Naive thymus-derived CD4-positive, alpha-beta T cell (primary cell): ENCODE measurements at regions not wholly inside any gene's neighbourhood (a gene's known extent, or its start where the extent isn't known, plus 50 kb on each side); places are given as distances from the start of the nearest gene placed in this dataset.

Experiments
- ATAC-seq: fragments of 150-1000 bp; cut with Tn5 transposase; 2 replicates; pipeline ENCODE4 v1.10.0; 2021; ENCODE audit warnings: mild to moderate bottlenecking, moderate library complexity
- CTCF ChIA-PET: fragments of 350-600 bp; sonication (Branson Sonifier 250); formaldehyde crosslinking; loops from one replicate; lab custom pipeline; 2021; ENCODE audit warnings: antibody characterized with exemption; lab: Charles Lee
- POLR2A ChIA-PET: fragments of 350-600 bp; sonication (Branson Sonifier 250); formaldehyde crosslinking; loops from one replicate; lab custom pipeline; 2021; ENCODE audit warnings: antibody characterized with exemption, inconsistent platforms; lab: Charles Lee
- DNase-seq, 9 donors: peaks; one replicate each; pipeline versions ENCODE4 v3.0.0 to v3.0.0-alpha.2; 2020 to 2022; ENCODE audit warnings: mixed read lengths in 1 of 9
- H3K27ac ChIP-seq: one replicate; pipeline ENCODE4 v1.7.0; 2013; ENCODE audit warnings: mild to moderate bottlenecking, low read depth, low read length, moderate library complexity
- H3K27me3 ChIP-seq, 2 donors: one replicate each; pipeline ENCODE4 v1.7.0; 2013; ENCODE audit warnings: low read length in 2 of 2, mild to moderate bottlenecking in 2 of 2, moderate library complexity in 2 of 2; ENCODE audit not compliant: control insufficient read depth in 2 of 2, insufficient read depth in 2 of 2
- H3K36me3 ChIP-seq, 3 experiments: 1 replicate in 2 of 3; 2 replicates in 1 of 3; pipeline ENCODE4 v1.7.0; 2013; ENCODE audit warnings: low read length in 3 of 3, mild to moderate bottlenecking in 3 of 3, moderate library complexity in 1 of 3; ENCODE audit not compliant: insufficient read depth in 3 of 3, control insufficient read depth in 2 of 3
- H3K4me1 ChIP-seq, 2 donors: one replicate each; pipeline ENCODE4 v1.7.0; 2013; ENCODE audit warnings: low read length in 2 of 2, mild to moderate bottlenecking in 2 of 2, moderate library complexity in 1 of 2; ENCODE audit not compliant: control insufficient read depth in 2 of 2, insufficient read depth in 2 of 2
- H3K4me3 ChIP-seq: 2 replicates; pipeline ENCODE4 v1.7.0; 2013; ENCODE audit warnings: mild to moderate bottlenecking, low read length
- H3K9me3 ChIP-seq, 3 experiments: 1 replicate in 2 of 3; 2 replicates in 1 of 3; pipeline ENCODE4 v1.7.0; 2013; ENCODE audit warnings: low read length in 3 of 3; ENCODE audit not compliant: control insufficient read depth in 2 of 3
- H3K27ac Mint-ChIP-seq, 9 donors: one replicate each; pipeline ENCODE4 v1.8.0; 2020 to 2022; ENCODE audit warnings: mixed read lengths in 9 of 9, mild to moderate bottlenecking in 8 of 9, moderate library complexity in 5 of 9, inconsistent platforms in 2 of 9
- H3K27me3 Mint-ChIP-seq, 5 donors: one replicate each; pipeline ENCODE4 v1.8.0; 2021 to 2022; ENCODE audit warnings: mixed read lengths in 5 of 5, mild to moderate bottlenecking in 1 of 5
- H3K36me3 Mint-ChIP-seq, 5 donors: one replicate each; pipeline ENCODE4 v1.8.0; 2020 to 2022; ENCODE audit warnings: mixed read lengths in 5 of 5, mild to moderate bottlenecking in 3 of 5, inconsistent platforms in 1 of 5
- H3K4me1 Mint-ChIP-seq, 7 donors: one replicate each; pipeline ENCODE4 v1.8.0; 2020 to 2022; ENCODE audit warnings: mixed read lengths in 7 of 7, mild to moderate bottlenecking in 3 of 7, inconsistent platforms in 1 of 7
- H3K4me3 Mint-ChIP-seq, 10 donors: one replicate each; pipeline ENCODE4 v1.8.0; 2020 to 2022; ENCODE audit warnings: mild to moderate bottlenecking in 10 of 10, mixed read lengths in 10 of 10, moderate library complexity in 6 of 10, inconsistent platforms in 2 of 10
- H3K9me3 Mint-ChIP-seq, 11 donors: one replicate each; pipeline ENCODE4 v1.8.0; 2020 to 2022; ENCODE audit warnings: mixed read lengths in 11 of 11, mild to moderate bottlenecking in 4 of 11, inconsistent platforms in 1 of 11, moderate library complexity in 1 of 11
- intact Hi-C, 2 donors: fragments of 100-400 bp; cut with micrococcal nuclease; formaldehyde crosslinking; loops; one replicate each; pipeline ENCODE4 v1.15.1; 2023

DNA sequence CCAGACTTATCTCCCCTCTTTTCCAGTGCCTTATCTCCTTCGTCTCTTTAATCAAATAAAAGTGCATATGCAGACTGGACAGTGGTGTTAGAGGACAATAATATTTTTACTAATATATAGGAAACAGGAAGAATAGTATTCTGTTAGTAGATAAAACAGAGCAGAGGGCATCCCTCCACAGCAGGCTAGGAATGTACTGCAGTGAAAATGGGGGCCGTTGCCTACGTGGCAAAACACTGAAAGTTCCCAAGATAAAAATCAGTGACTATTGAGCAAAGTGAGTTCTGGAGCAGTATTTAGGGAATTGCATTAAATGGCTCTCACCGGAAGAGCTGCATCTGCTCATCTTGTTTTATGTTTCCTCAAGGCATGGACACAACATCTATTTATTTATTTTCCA, 435.0 kb downstream of the CNTN6 start:
- Mint-ChIP-seq H3K9me3 (peaks cover 0 to 15% (median 4%) of the 10 kb centered on the region in 11 donors), H3K4me3 (no peak overlapping the region), H3K36me3 (no peaks in the 10 kb centered on the region), H3K4me1 (no peaks in the 10 kb centered on the region), H3K27me3 (no peaks in the 10 kb centered on the region), H3K27ac (no peak overlapping the region)
- no peak for DNase-seq
- H3K27ac ChIP-seq = no peak overlapping the region
- no peaks in the 10 kb centered on the region for H3K9me3 ChIP-seq
- POLR2A ChIA-PET = no interaction called here
- intact Hi-C loops = no loop called here
- CTCF ChIA-PET = no interaction called here
- ATAC-seq = no peak
- no peaks in the 10 kb centered on the region for H3K4me1 ChIP-seq
- H3K36me3 ChIP-seq = no peaks in the 10 kb centered on the region
- H3K4me3 ChIP-seq = no peak overlapping the region
- H3K27me3 ChIP-seq = no peaks in the 10 kb centered on the region

DNA sequence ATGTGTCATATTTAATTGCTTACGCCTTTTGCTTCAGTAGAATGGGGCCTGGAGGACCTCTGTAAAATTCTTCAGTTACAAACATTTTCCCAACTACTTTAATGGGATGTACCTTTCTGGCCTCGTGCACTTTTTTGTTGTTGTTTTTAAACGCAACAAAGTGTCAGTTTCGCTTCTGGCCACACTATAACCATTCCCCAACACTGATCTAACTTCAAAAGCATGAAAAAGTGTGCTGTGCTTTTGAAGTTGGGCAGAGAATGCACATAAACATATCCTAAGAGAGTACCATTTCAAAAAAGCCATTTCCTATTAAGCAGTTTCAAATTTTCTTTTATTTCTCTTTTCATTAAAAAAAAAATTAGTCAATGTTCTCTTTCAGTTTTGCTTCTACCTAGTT, 435.8 kb downstream of the CNTN6 start:
- DNase-seq = no peak
- peaks cover 0 to 13% (median 3%) of the 10 kb centered on the region in 11 donors for H3K9me3 Mint-ChIP-seq
- ChIA-PET POLR2A (no interaction called here), CTCF (no interaction called here)
- no peaks in the 10 kb centered on the region for H3K4me1 Mint-ChIP-seq
- H3K4me3 ChIP-seq = no peak overlapping the region
- no peak for ATAC-seq
- H3K4me1 ChIP-seq = no peaks in the 10 kb centered on the region
- intact Hi-C loops = no loop called here
- H3K27ac Mint-ChIP-seq = no peak overlapping the region
- no peak overlapping the region for H3K4me3 Mint-ChIP-seq
- H3K36me3 Mint-ChIP-seq = no peaks in the 10 kb centered on the region
- H3K27me3 Mint-ChIP-seq = no peaks in the 10 kb centered on the region
- H3K36me3 ChIP-seq = no peaks in the 10 kb centered on the region
- H3K27ac ChIP-seq = no peak overlapping the region
- no peaks in the 10 kb centered on the region for H3K9me3 ChIP-seq
- no peaks in the 10 kb centered on the region for H3K27me3 ChIP-seq

DNA sequence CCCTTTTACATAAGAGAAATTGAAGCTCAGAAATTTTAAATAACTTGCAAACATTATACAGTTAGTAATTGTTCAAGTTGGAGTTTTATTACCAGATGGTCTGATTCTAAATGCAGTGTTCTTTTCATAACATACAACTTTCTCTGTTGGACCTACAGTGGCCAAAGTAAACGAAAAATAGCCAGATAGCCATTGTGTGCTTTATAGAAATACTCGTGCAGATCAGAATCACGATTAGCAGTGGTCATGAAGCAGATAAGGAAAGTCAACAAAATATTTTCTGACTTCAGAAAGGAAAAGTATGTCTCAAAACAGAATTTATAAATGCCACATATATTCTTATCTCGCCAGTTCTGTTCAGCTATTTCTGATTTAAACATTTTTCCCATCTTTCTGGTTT, 436.9 kb downstream of the CNTN6 start:
- ATAC-seq (no peak), DNase-seq (no peak)
- POLR2A ChIA-PET = no interaction called here
- Histone ChIP-seq H3K27me3 (no peaks in the 10 kb centered on the region), H3K27ac (no peak overlapping the region), H3K9me3 (no peaks in the 10 kb centered on the region), H3K36me3 (no peaks in the 10 kb centered on the region), H3K4me3 (no peak overlapping the region), H3K4me1 (no peaks in the 10 kb centered on the region)
- Mint-ChIP-seq H3K36me3 (no peaks in the 10 kb centered on the region), H3K4me3 (no peak overlapping the region), H3K9me3 (peaks cover 0 to 17% (median 5%) of the 10 kb centered on the region in 11 donors), H3K4me1 (no peaks in the 10 kb centered on the region), H3K27me3 (no peaks in the 10 kb centered on the region), H3K27ac (no peak overlapping the region)
- intact Hi-C loops = no loop called here
- CTCF ChIA-PET = no interaction called here

DNA sequence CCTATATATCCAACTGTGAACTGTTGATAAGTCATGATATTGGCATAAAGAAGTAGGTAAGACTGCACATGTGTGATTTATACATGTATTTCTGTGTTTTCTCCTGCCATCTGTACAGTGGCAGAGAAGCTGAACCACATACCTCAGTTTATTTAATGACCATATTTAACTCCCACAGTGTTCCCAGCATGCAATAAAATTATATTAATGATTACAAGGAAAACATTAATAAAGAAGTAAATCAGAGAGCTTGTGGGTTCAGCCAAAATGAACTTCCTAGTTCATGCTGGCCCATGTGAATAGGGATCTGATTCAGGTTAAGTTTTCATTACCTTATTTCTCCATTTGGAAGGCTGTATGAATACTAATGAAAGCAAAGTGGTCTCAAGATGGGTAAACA, 439.2 kb downstream of the CNTN6 start:
- Histone ChIP-seq H3K4me3 (no peak overlapping the region), H3K27me3 (no peaks in the 10 kb centered on the region), H3K27ac (no peak overlapping the region), H3K36me3 (no peaks in the 10 kb centered on the region), H3K9me3 (no peaks in the 10 kb centered on the region), H3K4me1 (no peaks in the 10 kb centered on the region)
- intact Hi-C loops = no loop called here
- Mint-ChIP-seq H3K4me1 (no peaks in the 10 kb centered on the region), H3K4me3 (no peak overlapping the region), H3K27ac (no peak overlapping the region), H3K36me3 (no peaks in the 10 kb centered on the region), H3K27me3 (no peaks in the 10 kb centered on the region), H3K9me3 (peaks cover 0 to 27% (median 10%) of the 10 kb centered on the region in 11 donors)
- ChIA-PET POLR2A (no interaction called here), CTCF (no interaction called here)
- DNase-seq = no peak
- no peak for ATAC-seq

DNA sequence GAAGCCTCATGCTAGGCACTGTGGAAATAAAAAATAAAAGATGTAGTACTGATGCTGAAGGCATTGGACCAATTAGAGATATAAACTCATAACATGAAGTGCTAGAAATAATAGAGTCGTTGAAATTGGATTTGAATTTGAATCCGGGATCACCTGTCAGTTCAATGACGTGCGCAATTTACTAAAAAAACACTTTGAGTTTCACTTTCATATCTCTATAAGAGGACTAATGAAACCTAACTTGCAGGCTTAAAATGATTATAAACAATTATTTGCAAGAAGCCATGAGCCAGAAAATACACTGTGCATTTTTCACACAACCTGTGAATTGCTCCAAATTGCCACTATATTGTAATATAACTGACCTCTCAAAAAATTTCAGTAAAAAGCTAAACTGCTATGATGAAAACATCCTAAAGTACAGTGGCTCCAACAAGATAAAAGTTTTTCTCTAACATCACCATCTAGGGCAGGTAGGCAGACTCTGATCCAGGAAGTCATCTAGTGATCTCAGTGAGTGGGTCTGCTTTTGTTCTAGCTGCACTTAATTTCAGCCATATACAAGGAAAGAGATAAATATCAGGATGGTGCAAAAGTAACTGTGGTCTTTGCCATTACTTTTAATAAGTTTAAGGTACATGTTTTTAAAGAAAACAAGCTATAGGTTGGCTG, 440.2 kb downstream of the CNTN6 start:
- H3K4me1 Mint-ChIP-seq = no peaks in the 10 kb centered on the region
- H3K27ac Mint-ChIP-seq = no peak overlapping the region

DNA sequence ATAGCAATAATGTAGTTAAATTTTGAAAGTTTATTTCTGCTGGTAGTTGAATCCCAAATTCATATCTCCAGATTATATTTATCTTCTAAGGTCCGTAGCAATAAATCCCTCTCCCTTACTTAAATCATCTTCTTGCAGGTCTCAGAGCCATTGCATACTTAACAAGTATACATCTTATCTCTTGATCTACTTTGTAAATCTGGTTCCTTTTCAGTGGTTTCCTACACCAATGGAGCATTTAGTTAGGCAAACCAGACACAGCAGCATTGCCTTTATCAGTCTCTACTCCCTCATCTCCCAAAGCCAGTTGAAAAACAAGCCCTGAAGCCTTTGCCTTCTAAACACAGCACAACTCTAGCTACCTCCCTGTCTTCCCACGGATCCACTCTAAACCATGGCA, 440.9 kb downstream of the CNTN6 start:
- no peak for DNase-seq
- Mint-ChIP-seq H3K27ac (no peak overlapping the region), H3K36me3 (no peaks in the 10 kb centered on the region), H3K27me3 (no peaks in the 10 kb centered on the region), H3K9me3 (peaks cover 0 to 29% (median 8%) of the 10 kb centered on the region in 11 donors), H3K4me3 (no peak overlapping the region), H3K4me1 (no peaks in the 10 kb centered on the region)
- Histone ChIP-seq H3K27ac (no peak overlapping the region), H3K36me3 (no peaks in the 10 kb centered on the region), H3K4me3 (no peak overlapping the region), H3K9me3 (no peaks in the 10 kb centered on the region), H3K27me3 (no peaks in the 10 kb centered on the region), H3K4me1 (no peaks in the 10 kb centered on the region)
- intact Hi-C loops = no loop called here
- ChIA-PET CTCF (no interaction called here), POLR2A (no interaction called here)
- no peak for ATAC-seq

More for the DNA sequence above, 440.2 kb downstream of the CNTN6 start:
- no peak for DNase-seq
- ChIA-PET CTCF (no interaction called here), POLR2A (no interaction called here)
- H3K9me3 ChIP-seq = no peaks in the 10 kb centered on the region
- peaks cover 0 to 30% (median 9%) of the 10 kb centered on the region in 11 donors for H3K9me3 Mint-ChIP-seq
- H3K4me3 ChIP-seq = no peak overlapping the region
- intact Hi-C loops = no loop called here
- no peak overlapping the region for H3K4me3 Mint-ChIP-seq
- H3K4me1 ChIP-seq = no peaks in the 10 kb centered on the region
- no peaks in the 10 kb centered on the region for H3K27me3 ChIP-seq
- H3K27ac ChIP-seq = no peak overlapping the region
- no peak for ATAC-seq
- H3K36me3 Mint-ChIP-seq = no peaks in the 10 kb centered on the region
- H3K27me3 Mint-ChIP-seq = no peaks in the 10 kb centered on the region
- H3K36me3 ChIP-seq = no peaks in the 10 kb centered on the region

DNA sequence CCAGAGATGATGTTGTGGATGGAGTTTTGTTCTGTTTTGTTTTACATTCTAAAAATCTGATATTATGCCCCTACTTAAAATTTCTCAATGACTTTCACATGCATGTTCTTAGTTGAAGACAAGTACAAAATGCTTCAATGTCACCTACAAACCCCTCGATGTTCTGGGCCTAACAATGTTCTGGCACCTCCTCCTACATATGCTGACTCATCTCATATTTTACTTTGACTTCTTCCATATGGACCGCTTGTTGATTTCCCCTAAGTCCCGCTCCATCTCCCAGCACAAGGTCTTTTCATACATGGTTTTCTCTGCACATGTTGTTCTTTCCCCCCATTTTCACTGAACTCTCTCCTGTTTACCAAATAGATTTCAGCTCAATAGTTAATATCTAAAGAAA, 441.4 kb downstream of the CNTN6 start:
- H3K27me3 Mint-ChIP-seq = no peaks in the 10 kb centered on the region
- ChIA-PET POLR2A (no interaction called here), CTCF (no interaction called here)
- intact Hi-C loops = no loop called here
- Histone ChIP-seq H3K27ac (no peak overlapping the region), H3K4me3 (no peak overlapping the region), H3K9me3 (no peaks in the 10 kb centered on the region), H3K4me1 (no peaks in the 10 kb centered on the region), H3K36me3 (no peaks in the 10 kb centered on the region), H3K27me3 (no peaks in the 10 kb centered on the region)
- no peak overlapping the region for H3K27ac Mint-ChIP-seq
- ATAC-seq (no peak), DNase-seq (no peak)
- H3K36me3 Mint-ChIP-seq = no peaks in the 10 kb centered on the region
- peaks cover 0 to 32% (median 9%) of the 10 kb centered on the region in 11 donors for H3K9me3 Mint-ChIP-seq
- no peak overlapping the region for H3K4me3 Mint-ChIP-seq
- no peaks in the 10 kb centered on the region for H3K4me1 Mint-ChIP-seq
